Neuronal stem cell (in vitro differentiated cells): ENCODE measurements at regions not wholly inside any gene's neighbourhood (a gene's known extent, or its start where the extent isn't known, plus 50 kb on each side); places are given as distances from the start of the nearest gene placed in this dataset.
"Not testable (repeated sequence)": the region's sequence is repeated elsewhere in the genome, so short reads cannot be mapped to it uniquely, and the experiment has no call there.

Experiments used
- DNase-seq: peaks from one replicate; pipeline ENCODE4 v3.0.0-alpha.2; 2013; ENCODE audit warnings: low spot score
- H2AFZ ChIP-seq: one replicate; pipeline ENCODE4 v1.6.1; 2013; ENCODE audit warnings: mild to moderate bottlenecking, low read length, inconsistent platforms
- H2AK5ac ChIP-seq: 2 replicates; pipeline ENCODE4 v1.6.1; 2013; ENCODE audit warnings: low read depth, mild to moderate bottlenecking, inconsistent platforms, low read length, moderate library complexity, mixed read lengths
- H2BK120ac ChIP-seq: 2 replicates; pipeline ENCODE4 v1.6.1; 2013; ENCODE audit warnings: low read depth, mild to moderate bottlenecking, inconsistent platforms, low read length, moderate library complexity, mixed read lengths
- H2BK12ac ChIP-seq: one replicate; pipeline ENCODE4 v1.6.1; 2013; ENCODE audit warnings: low read length, inconsistent platforms
- H2BK15ac ChIP-seq: 2 replicates; pipeline ENCODE4 v1.6.1; 2013; ENCODE audit warnings: mild to moderate bottlenecking, low read length, inconsistent platforms, mixed read lengths
- H2BK5ac ChIP-seq: one replicate; pipeline ENCODE4 v1.6.1; 2013; ENCODE audit warnings: inconsistent platforms, mild to moderate bottlenecking, low read length, moderate library complexity
- H3K14ac ChIP-seq: one replicate; pipeline ENCODE4 v1.6.1; 2013; ENCODE audit warnings: low read length, inconsistent platforms
- H3K18ac ChIP-seq: 2 replicates; pipeline ENCODE4 v1.6.1; 2013; ENCODE audit warnings: low read length, inconsistent platforms
- H3K23ac ChIP-seq: 2 replicates; pipeline ENCODE4 v1.6.1; 2013; ENCODE audit warnings: low read depth, mild to moderate bottlenecking, mixed read lengths, low read length, inconsistent platforms; ENCODE audit not compliant: poor library complexity
- H3K27ac ChIP-seq: replicated peaks from 3 replicates; pipeline ENCODE4 v1.5.1; 2013; ENCODE audit warnings: low read length, inconsistent platforms
- H3K27me3 ChIP-seq, 3 experiments: 2 replicates each; pipeline ENCODE4 v1.6.1; 2013; ENCODE audit warnings: low read length in 3 of 3, mild to moderate bottlenecking in 2 of 3, inconsistent platforms in 1 of 3, low read depth in 1 of 3, mixed read lengths in 1 of 3, moderate library complexity in 1 of 3; ENCODE audit not compliant: control insufficient read depth in 3 of 3, insufficient read depth in 3 of 3
- H3K36me3 ChIP-seq, 2 donors: replicated peaks in 1 of 2; 2 replicates each; pipeline ENCODE4 v1.6.1; 2013; ENCODE audit warnings: low read length in 2 of 2; ENCODE audit not compliant: control insufficient read depth in 2 of 2, insufficient read depth in 2 of 2
- H3K4ac ChIP-seq: 2 replicates; pipeline ENCODE4 v1.6.1; 2013; ENCODE audit warnings: inconsistent platforms, mild to moderate bottlenecking, low read length, moderate library complexity
- H3K4me1 ChIP-seq, 2 donors: 1 replicate in 1 of 2; 2 replicates in 1 of 2; pipeline ENCODE4 v1.6.1; 2013; ENCODE audit warnings: low read length in 2 of 2, low read depth in 1 of 2; ENCODE audit not compliant: control insufficient read depth in 2 of 2, insufficient read depth in 1 of 2
- H3K4me2 ChIP-seq: one replicate; pipeline ENCODE4 v1.6.1; 2013; ENCODE audit warnings: mild to moderate bottlenecking, low read length, inconsistent platforms; ENCODE audit not compliant: insufficient read depth, poor library complexity, severe bottlenecking
- H3K4me3 ChIP-seq, 2 donors: 2 replicates each; pipeline ENCODE4 v1.5.1; 2013; ENCODE audit warnings: low read length in 2 of 2, mild to moderate bottlenecking in 2 of 2, inconsistent platforms in 1 of 2, moderate library complexity in 1 of 2
- H3K79me1 ChIP-seq: one replicate; pipeline ENCODE4 v1.6.1; 2013; ENCODE audit warnings: low read depth, mild to moderate bottlenecking, inconsistent platforms, low read length, moderate library complexity
- H3K9ac ChIP-seq: one replicate; pipeline ENCODE4 v1.6.1; 2013; ENCODE audit warnings: mild to moderate bottlenecking, low read depth, low read length, inconsistent platforms; ENCODE audit not compliant: poor library complexity
- H3K9me3 ChIP-seq, 2 donors: replicated peaks in 1 of 2; 2 replicates each; pipeline versions ENCODE3 to v1.6.1; 2013; ENCODE audit warnings: low read length in 2 of 2, mild to moderate bottlenecking in 2 of 2, inconsistent platforms in 1 of 2, low read depth in 1 of 2, mixed read lengths in 1 of 2, moderate library complexity in 1 of 2; ENCODE audit not compliant: control insufficient read depth in 2 of 2, insufficient read depth in 1 of 2
- H4K8ac ChIP-seq: one replicate; pipeline ENCODE4 v1.6.1; 2013; ENCODE audit warnings: low read depth, mild to moderate bottlenecking, inconsistent platforms, low read length, moderate library complexity
- H4K91ac ChIP-seq: one replicate; pipeline ENCODE4 v1.6.1; 2013; ENCODE audit warnings: low read length, low read depth, mild to moderate bottlenecking, inconsistent platforms; ENCODE audit not compliant: poor library complexity
- WGBS, 2 donors: extraction: QIAGEN DNeasy Blood & Tissue Kit; methylation state at CpG; one replicate each; pipeline ENCODE4 v1.1.7; 2013; ENCODE audit warnings: missing lambda C conversion rate in 2 of 2, mixed read lengths in 1 of 2; ENCODE audit not compliant: insufficient read length in 2 of 2, insufficient replicate concordance in 1 of 2; ENCODE audit errors: extremely low coverage in 2 of 2; 5-methylcytosine and 5-hydroxymethylcytosine counted together

DNA sequence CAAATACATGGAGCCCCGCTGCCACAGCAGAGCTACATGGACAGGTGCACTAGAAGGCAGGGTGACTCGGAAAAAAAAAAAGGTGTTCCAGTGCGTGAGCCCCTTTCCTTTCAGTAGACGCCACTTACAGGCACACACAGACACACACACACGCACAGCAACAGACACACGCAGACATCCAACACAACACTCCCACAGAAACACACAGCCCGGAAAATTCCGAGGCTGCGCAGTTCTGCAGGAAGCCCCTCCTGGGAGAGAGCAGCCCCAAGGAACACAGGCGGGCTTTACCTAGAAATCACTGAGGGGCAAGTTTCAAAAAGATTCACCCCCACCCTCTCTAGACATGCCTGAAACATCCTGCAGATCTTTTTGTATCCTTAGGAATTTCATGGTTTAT, 136.0 kb upstream of the WSB1 start:
- Histone ChIP-seq H3K18ac (no peak overlapping the region), H2BK120ac (no peak overlapping the region), H2AK5ac (no peak overlapping the region), H3K4ac (no peak overlapping the region), H3K9ac (no peak overlapping the region), H3K27me3 (no peaks in the 10 kb centered on the region), H3K4me3 (peak overlapping the region in 1 of 2 donors; percentile 50), H3K4me1 (no peaks in the 10 kb centered on the region), H2BK12ac (no peak overlapping the region), H2BK15ac (no peak overlapping the region), H3K27ac (no peak overlapping the region), H3K23ac (no peak overlapping the region), H4K8ac (no peak overlapping the region), H3K14ac (no peak overlapping the region), H3K9me3 (peaks cover 0 to 47% of the 10 kb centered on the region in 2 donors), H4K91ac (no peak overlapping the region), H2BK5ac (no peak overlapping the region), H3K79me1 (no peaks in the 10 kb centered on the region), H3K36me3 (no peaks in the 10 kb centered on the region), H2AFZ (no peak overlapping the region), H3K4me2 (no peak overlapping the region)
- no peak for DNase-seq
- no CpG with 5 or more reads among the region's 10 CpGs for WGBS, 2 donors

DNA sequence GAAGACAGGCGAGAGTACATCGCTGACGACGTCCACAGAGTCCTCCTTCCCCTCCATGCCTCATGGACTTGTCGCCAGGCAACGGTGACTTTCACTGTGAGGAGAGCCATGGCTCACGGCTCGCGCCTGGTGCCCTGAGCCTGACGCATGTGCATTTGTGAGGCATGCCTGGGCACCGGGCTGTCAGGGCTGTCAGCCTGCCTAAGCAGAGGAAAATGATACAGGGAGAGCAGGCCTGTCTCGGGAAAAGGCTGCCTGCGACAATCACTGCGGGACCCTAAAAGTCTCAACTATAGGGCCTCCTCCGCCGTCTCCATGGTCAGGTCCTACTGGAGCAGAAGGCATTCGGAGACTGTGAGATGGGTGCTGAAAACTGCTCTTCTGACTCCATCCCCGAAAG, 135.5 kb upstream of the WSB1 start:
- no CpG with 5 or more reads among the region's 18 CpGs for WGBS, 2 donors
- Histone ChIP-seq H3K79me1 (no peaks in the 10 kb centered on the region), H4K8ac (no peak overlapping the region), H3K27me3 (no peaks in the 10 kb centered on the region), H3K36me3 (no peaks in the 10 kb centered on the region), H3K18ac (no peak overlapping the region), H3K9ac (peak overlapping the region; percentile 9), H2BK120ac (no peak overlapping the region), H2AFZ (peak overlapping the region; percentile 40), H3K4ac (no peak overlapping the region), H3K4me1 (no peaks in the 10 kb centered on the region), H3K4me3 (peak overlapping the region in 1 of 2 donors; percentile 72), H3K9me3 (peaks cover 0 to 42% of the 10 kb centered on the region in 2 donors), H2AK5ac (no peak overlapping the region), H3K27ac (no peak overlapping the region), H2BK12ac (no peak overlapping the region), H3K4me2 (no peak overlapping the region), H2BK5ac (no peak overlapping the region), H4K91ac (no peak overlapping the region), H3K14ac (no peak overlapping the region), H2BK15ac (no peak overlapping the region), H3K23ac (no peak overlapping the region)
- no peak for DNase-seq

DNA sequence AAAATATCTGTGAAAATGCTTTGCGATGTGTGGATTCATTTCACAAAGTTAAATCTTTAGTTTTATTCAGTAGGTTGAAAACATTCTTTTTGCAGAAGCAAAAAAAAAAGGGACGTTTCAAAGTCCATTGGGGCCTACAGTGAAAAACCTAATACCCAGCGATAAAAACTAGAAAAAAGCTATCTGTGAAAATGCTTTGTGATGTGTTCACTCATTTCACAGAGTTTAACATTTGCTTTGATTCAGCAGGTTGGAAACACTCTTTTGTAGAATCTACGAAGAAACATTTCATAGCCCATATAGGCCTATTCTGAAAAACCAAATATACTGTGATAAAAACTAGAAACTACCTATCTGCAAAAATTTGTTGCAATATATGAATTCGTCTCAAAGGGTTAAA, 113.6 kb upstream of the WSB1 start:
- Histone ChIP-seq H3K4me1 (no peaks in the 10 kb centered on the region), H2AFZ (no peak overlapping the region), H3K4me2 (no peak overlapping the region), H2BK12ac (no peak overlapping the region), H4K8ac (no peak overlapping the region), H3K27me3 (no peaks in the 10 kb centered on the region), H2AK5ac (no peak overlapping the region), H3K27ac (no peak overlapping the region), H3K14ac (no peak overlapping the region), H3K9me3 (no peaks in the 10 kb centered on the region), H3K9ac (no peak overlapping the region), H3K18ac (no peak overlapping the region), H4K91ac (no peak overlapping the region), H2BK120ac (no peak overlapping the region), H3K79me1 (no peaks in the 10 kb centered on the region), H2BK15ac (no peak overlapping the region), H2BK5ac (no peak overlapping the region), H3K23ac (no peak overlapping the region), H3K36me3 (no peaks in the 10 kb centered on the region), H3K4me3 (no peak overlapping the region), H3K4ac (no peak overlapping the region)
- DNase-seq, result no peak
- WGBS, 2 donors, result no CpG with 5 or more reads among the region's 5 CpGs

DNA sequence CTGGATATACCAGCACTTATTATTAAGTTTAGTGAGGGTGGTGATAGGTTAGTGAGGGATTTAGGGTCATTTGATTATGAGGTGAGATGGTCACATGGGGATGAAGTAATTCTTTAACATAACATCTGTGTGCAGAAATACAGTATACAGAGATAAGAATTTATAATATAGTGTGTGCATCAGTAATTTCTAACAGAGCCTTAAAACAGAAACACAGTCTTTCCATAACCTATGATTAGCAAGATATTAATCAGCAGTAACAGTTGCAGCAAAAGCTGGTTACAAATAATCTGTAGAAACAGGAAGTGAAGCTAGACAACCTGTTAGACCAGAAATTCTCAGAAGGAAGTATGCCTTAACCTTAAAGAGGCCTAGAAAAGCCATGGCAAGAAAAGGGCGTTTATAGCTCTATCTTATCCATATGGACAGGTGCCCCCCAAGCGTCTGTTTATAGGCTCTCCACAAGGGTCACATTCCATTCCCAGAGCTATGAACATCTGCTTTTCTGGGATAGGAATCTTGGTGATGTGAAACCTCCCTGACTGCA, 112.5 kb upstream of the WSB1 start:
- no CpG with 5 or more reads among the region's 2 CpGs for WGBS, 2 donors
- H2AFZ ChIP-seq, H3K27me3 ChIP-seq, H3K79me1 ChIP-seq, H3K4me1 ChIP-seq, H3K27ac ChIP-seq, H3K23ac ChIP-seq, H3K9ac ChIP-seq, H3K4ac ChIP-seq, H2BK120ac ChIP-seq, H3K14ac ChIP-seq, H4K8ac ChIP-seq, H2AK5ac ChIP-seq, H3K36me3 ChIP-seq, H3K4me3 ChIP-seq, DNase-seq, H2BK15ac ChIP-seq, H3K18ac ChIP-seq, H4K91ac ChIP-seq, H2BK5ac ChIP-seq, H3K4me2 ChIP-seq, H3K9me3 ChIP-seq, H2BK12ac ChIP-seq: not testable (repeated sequence)
